Ovary (tissue), 7 donors: ENCODE measurements at regions not wholly inside any gene's neighbourhood (a gene's known extent, or its start where the extent isn't known, plus 50 kb on each side); places are given as distances from the start of the nearest gene placed in this dataset.

ENCODE experiments used
- DNase-seq, 5 donors: peaks; one replicate each; pipeline ENCODE4 v3.0.0-alpha.2; 2019 to 2020
- H3K27ac ChIP-seq, 2 donors: fragments of 200-600 bp; one replicate each; pipeline versions ENCODE4 v1.5.1 to v1.8.0; 2019 to 2022
- H3K27me3 ChIP-seq: fragments of 200-600 bp; one replicate; pipeline ENCODE4 v1.8.0; 2022
- H3K36me3 ChIP-seq: fragments of 200-600 bp; sonication (generic); one replicate; pipeline ENCODE4 v1.5.1; 2019
- H3K4me1 ChIP-seq: one replicate; pipeline ENCODE4 v1.8.1; 2013; ENCODE audit warnings: mild to moderate bottlenecking, moderate library complexity; ENCODE audit not compliant: insufficient read depth
- H3K4me3 ChIP-seq: fragments of 200-600 bp; sonication (generic); one replicate; pipeline ENCODE4 v1.5.1; 2017
- H3K9me3 ChIP-seq, 2 donors: fragments of 200-600 bp in 1 of 2; sonication (generic) in 1 of 2; one replicate each; pipeline versions ENCODE4 v1.5.1 to v1.8.1; 2013 to 2019; ENCODE audit warnings: mild to moderate bottlenecking in 1 of 2, moderate library complexity in 1 of 2
- EP300 ChIP-seq: sonication (generic); formaldehyde crosslinking; IDR thresholded peaks from one replicate; pipeline ENCODE4 v1.6.1; 2017; ENCODE audit warnings: antibody characterized with exemption
- POLR2A ChIP-seq: fragments of 450-650 bp; IDR thresholded peaks from one replicate; pipeline ENCODE4 v1.6.1; 2017; ENCODE audit warnings: antibody characterized with exemption, mild to moderate bottlenecking, moderate library complexity
- WGBS, 3 donors: extraction: QIAGEN DNeasy Blood & Tissue Kit in 1 of 3; methylation state at CpG; one replicate each; pipeline versions ENCODE4 v1.1.5 to v1.1.7; 2013 to 2017; 5-methylcytosine and 5-hydroxymethylcytosine counted together
- intact Hi-C, 4 donors: fragments of 100-400 bp; cut with DNase I; formaldehyde crosslinking; loops; one replicate each; pipeline versions ENCODE4 v1.11.0 to v1.15.1; 2022 to 2023
- TF ChIP-seq, protein P1 (sequence below), 3 donors: fragments of 450-650 bp in 2 of 3; fragments of 200-600 bp in 1 of 3; IDR thresholded peaks; one replicate each; pipeline versions ENCODE4 v1.5.1 to v1.8.0; 2016 to 2022; ENCODE audit warnings: antibody characterized with exemption in 3 of 3, mild to moderate bottlenecking in 1 of 3
- donor health status: DM: no; HTN: no; CAD: no; lungs with moderate emphysema.
- donor health status: DM: no; HTN: no; CAD: no.
- donor health status: Bipolar disorder and iron deficiency.
- donor health status: DM: no; HTN: no; CAD: no.
- donor health status: DM: yes; HTN: yes; CAD: no.

- peaks cover 2% of the 10 kb centered on the region for H3K4me1 ChIP-seq
- H3K4me3 ChIP-seq = no peak overlapping the region
- TF ChIP-seq POLR2A (no peak), EP300 (no peak)
- TF ChIP-seq, protein P1, sequence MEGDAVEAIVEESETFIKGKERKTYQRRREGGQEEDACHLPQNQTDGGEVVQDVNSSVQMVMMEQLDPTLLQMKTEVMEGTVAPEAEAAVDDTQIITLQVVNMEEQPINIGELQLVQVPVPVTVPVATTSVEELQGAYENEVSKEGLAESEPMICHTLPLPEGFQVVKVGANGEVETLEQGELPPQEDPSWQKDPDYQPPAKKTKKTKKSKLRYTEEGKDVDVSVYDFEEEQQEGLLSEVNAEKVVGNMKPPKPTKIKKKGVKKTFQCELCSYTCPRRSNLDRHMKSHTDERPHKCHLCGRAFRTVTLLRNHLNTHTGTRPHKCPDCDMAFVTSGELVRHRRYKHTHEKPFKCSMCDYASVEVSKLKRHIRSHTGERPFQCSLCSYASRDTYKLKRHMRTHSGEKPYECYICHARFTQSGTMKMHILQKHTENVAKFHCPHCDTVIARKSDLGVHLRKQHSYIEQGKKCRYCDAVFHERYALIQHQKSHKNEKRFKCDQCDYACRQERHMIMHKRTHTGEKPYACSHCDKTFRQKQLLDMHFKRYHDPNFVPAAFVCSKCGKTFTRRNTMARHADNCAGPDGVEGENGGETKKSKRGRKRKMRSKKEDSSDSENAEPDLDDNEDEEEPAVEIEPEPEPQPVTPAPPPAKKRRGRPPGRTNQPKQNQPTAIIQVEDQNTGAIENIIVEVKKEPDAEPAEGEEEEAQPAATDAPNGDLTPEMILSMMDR (IDR thresholded peaks at IDR 0.05) = no peak
- DNase-seq = no peak
- 90 to 95% (median 94%) methylated on average over 4 of the region's 4 CpGs for WGBS, 3 donors
- intact Hi-C loops = no loop called here
- H3K27ac ChIP-seq = no peak overlapping the region
- no peaks in the 10 kb centered on the region for H3K9me3 ChIP-seq
- no peaks in the 10 kb centered on the region for H3K27me3 ChIP-seq
- no peaks in the 10 kb centered on the region for H3K36me3 ChIP-seq
Measured at GRCh38 chr2:226333388-226333787, 466.2 kb downstream of the IRS1 start.

DNA sequence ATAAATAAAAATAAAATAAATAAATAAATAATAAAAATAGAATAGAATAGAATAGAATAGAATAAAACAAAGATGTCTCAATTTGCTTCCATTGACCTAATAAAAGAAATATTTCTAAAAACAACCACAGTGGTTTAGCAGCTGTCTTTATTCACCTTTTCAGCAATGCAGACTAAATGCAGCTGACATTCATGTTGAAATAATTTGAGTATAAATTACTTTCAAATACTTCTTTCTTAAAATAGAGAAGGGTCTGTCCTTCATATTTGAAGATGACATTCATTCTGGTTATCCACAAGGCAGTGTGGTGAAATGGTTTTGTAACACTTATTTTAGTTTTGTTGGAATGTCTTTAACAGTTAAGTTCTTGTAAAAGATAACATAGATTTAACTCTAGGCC lies 469.4 kb downstream of the IRS1 start:
- TF ChIP-seq, protein P1 (IDR thresholded peaks at IDR 0.05) = no peak
- TF ChIP-seq POLR2A = no peak
- no peak for TF ChIP-seq EP300
- no peak for DNase-seq
- Histone ChIP-seq H3K36me3 (no peaks in the 10 kb centered on the region), H3K4me1 (no peaks in the 10 kb centered on the region), H3K27me3 (no peaks in the 10 kb centered on the region), H3K4me3 (no peak overlapping the region), H3K27ac (no peak overlapping the region), H3K9me3 (no peaks in the 10 kb centered on the region)
- intact Hi-C loops = no loop called here

DNA sequence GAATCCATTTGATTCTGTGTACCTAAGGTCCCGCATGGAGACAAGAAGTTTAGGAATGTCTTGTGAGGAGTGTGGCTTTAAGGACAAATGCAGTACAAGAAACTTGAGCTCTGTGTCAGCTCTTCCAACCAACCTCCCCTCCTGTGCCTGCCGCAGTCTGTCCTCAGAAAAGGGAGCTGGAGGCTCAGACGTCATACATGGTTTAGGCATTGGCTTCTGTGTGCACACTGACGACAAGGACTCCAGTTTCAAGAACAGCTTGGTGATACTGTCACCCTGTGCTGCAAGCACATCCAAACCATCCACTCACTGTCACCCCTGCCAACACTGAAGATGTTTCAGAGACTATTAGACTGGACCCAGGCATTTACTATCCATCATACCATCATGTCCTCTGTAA lies 470.4 kb downstream of the IRS1 start:
- Histone ChIP-seq H3K9me3 (no peaks in the 10 kb centered on the region), H3K4me1 (no peaks in the 10 kb centered on the region), H3K36me3 (no peaks in the 10 kb centered on the region), H3K4me3 (no peak overlapping the region), H3K27ac (no peak overlapping the region), H3K27me3 (no peaks in the 10 kb centered on the region)
- intact Hi-C loops = no loop called here
- DNase-seq = no peak
- TF ChIP-seq, protein P1 (IDR thresholded peaks at IDR 0.05) = no peak
- TF ChIP-seq POLR2A = no peak
- TF ChIP-seq EP300 = no peak
- WGBS, 3 donors = 93 to 94% (median 94%) methylated on average over 4 of the region's 4 CpGs

DNA sequence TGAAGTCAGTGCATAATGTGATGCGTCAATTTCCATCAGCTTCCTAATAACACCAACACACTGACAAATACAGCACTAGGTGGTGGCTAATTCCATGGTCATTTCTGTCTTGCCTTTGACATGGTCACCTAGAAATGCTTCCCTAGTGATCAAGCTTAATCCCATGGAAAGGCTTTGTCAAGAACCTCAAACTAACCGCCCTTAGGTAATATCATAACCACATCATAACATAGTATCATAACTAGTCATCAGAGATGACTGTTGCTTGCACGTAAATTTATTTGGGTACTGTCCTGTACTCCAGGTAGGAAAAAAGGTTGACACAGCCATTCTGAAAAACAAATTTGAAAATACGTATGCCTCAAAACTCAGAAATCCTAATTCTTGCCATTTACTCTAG lies 471.8 kb downstream of the IRS1 start:
- H3K4me1 ChIP-seq = no peaks in the 10 kb centered on the region
- DNase-seq = no peak
- H3K4me3 ChIP-seq = no peak overlapping the region
- H3K27me3 ChIP-seq = no peaks in the 10 kb centered on the region
- no peaks in the 10 kb centered on the region for H3K36me3 ChIP-seq
- no peaks in the 10 kb centered on the region for H3K9me3 ChIP-seq
- TF ChIP-seq, protein P1 (IDR thresholded peaks at IDR 0.05) = no peak
- TF ChIP-seq POLR2A = no peak
- TF ChIP-seq EP300 = no peak
- H3K27ac ChIP-seq = no peak overlapping the region
- WGBS, 3 donors = 95 to 99% (median 98%) methylated on average over 4 of the region's 4 CpGs
- intact Hi-C loops = no loop called here

- Histone ChIP-seq H3K36me3 (no peaks in the 10 kb centered on the region), H3K9me3 (no peaks in the 10 kb centered on the region), H3K4me3 (no peak overlapping the region), H3K4me1 (no peaks in the 10 kb centered on the region), H3K27me3 (no peaks in the 10 kb centered on the region), H3K27ac (no peak overlapping the region)
- no peak for DNase-seq
- intact Hi-C loops = no loop called here
- TF ChIP-seq POLR2A (no peak), EP300 (no peak)
- TF ChIP-seq, protein P1 (IDR thresholded peaks at IDR 0.05) = no peak
Measured at GRCh38 chr2:226325526-226325925, 474.1 kb downstream of the IRS1 start.
